SK-N-MC (cell line): ENCODE measurements at regions not wholly inside any gene's neighbourhood (a gene's known extent, or its start where the extent isn't known, plus 50 kb on each side); places are given as distances from the start of the nearest gene placed in this dataset.

Experiments
- EZH2 ChIP-seq: fragments of 200-600 bp; sonication (generic); IDR thresholded peaks from one replicate; pipeline ENCODE4 v1.6.1; 2017; ENCODE audit warnings: antibody characterized with exemption
- POLR2AphosphoS5 ChIP-seq: IDR thresholded peaks from 2 replicates; pipeline ENCODE4 v1.6.1; 2012; ENCODE audit warnings: mild to moderate bottlenecking, low read depth, low read length, borderline replicate concordance

DNA sequence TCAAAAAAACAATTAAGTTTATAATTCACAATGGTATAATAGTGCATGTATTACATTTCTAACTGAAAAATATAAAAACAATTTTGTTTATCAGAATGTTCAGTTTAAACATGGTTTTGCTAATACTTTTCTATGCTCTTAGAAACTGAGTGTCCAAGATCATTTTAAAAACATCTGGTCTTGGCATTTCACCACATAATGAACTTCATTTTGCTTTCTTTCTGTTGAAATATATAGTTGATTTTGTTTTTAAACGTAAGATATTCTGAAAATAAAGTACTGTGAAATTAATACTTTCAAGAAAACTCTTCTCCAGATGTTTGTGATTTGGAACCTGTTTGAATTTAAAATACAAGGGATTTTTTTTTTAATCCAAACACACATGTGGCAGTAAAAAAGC lies 264.4 kb downstream of the COL12A1 start:
- TF ChIP-seq POLR2AphosphoS5 = no peak
- TF ChIP-seq EZH2 = no peak
